PC-9 (cell line): ENCODE measurements at regions not wholly inside any gene's neighbourhood (a gene's known extent, or its start where the extent isn't known, plus 50 kb on each side); places are given as distances from the start of the nearest gene placed in this dataset.

Source experiments
- BruUV-seq: library from RNA; stranded (reverse); fragments of 400-500 nt; replicated peaks from 2 replicates; lab custom pipeline; 2021; lab: Mats Ljungman, UMichigan
- CTCF ChIA-PET: fragments of 300-600 bp; sonication (Branson Sonifier 250); formaldehyde crosslinking; loops from one replicate; lab custom pipeline; 2022; ENCODE audit warnings: antibody characterized with exemption; lab: Charles Lee
- POLR2A ChIA-PET: fragments of 300-600 bp; sonication (Branson Sonifier 250); formaldehyde crosslinking; loops from one replicate; lab custom pipeline; 2022; ENCODE audit warnings: antibody characterized with exemption; ENCODE audit not compliant: unreplicated experiment; lab: Charles Lee
- DNase-seq, 2 experiments: peaks; one replicate each; pipeline versions ENCODE4 v3.0.0 to v3.0.0-alpha.2; 2015 to 2022; ENCODE audit warnings: mixed read lengths in 1 of 2
- H2AFZ ChIP-seq: fragments of 200-600 bp; sonication (generic); 2 replicates; pipeline ENCODE4 v1.8.1; 2017; ENCODE audit warnings: antibody characterized with exemption
- H3F3A ChIP-seq: fragments of 200-600 bp; sonication (generic); 2 replicates; pipeline ENCODE4 v1.8.1; 2017; ENCODE audit warnings: antibody characterized with exemption, mild to moderate bottlenecking, low read depth; ENCODE audit not compliant: insufficient read depth
- H3K27ac ChIP-seq: fragments of 200-600 bp; sonication (generic); 2 replicates; pipeline ENCODE4 v1.6.1; 2016; ENCODE audit warnings: mixed run types
- H3K27me3 ChIP-seq: fragments of 200-600 bp; sonication (generic); 2 replicates; pipeline ENCODE4 v1.6.1; 2016; ENCODE audit warnings: low read depth, mixed run types; ENCODE audit not compliant: insufficient read depth
- H3K36me3 ChIP-seq: fragments of 200-600 bp; sonication (generic); 2 replicates; pipeline ENCODE4 v1.6.1; 2016; ENCODE audit warnings: low read depth, mixed run types
- H3K4me1 ChIP-seq: fragments of 200-600 bp; sonication (generic); replicated peaks from 2 replicates; pipeline ENCODE4 v1.6.1; 2016; ENCODE audit warnings: mixed run types; ENCODE audit not compliant: insufficient read depth
- H3K4me2 ChIP-seq: fragments of 200-600 bp; sonication (generic); 2 replicates; pipeline ENCODE4 v1.6.1; 2017; ENCODE audit warnings: mixed run types
- H3K4me3 ChIP-seq: fragments of 200-600 bp; sonication (generic); 2 replicates; pipeline ENCODE4 v1.6.1; 2016; ENCODE audit warnings: mixed run types
- H3K79me2 ChIP-seq: fragments of 200-600 bp; sonication (generic); 2 replicates; pipeline ENCODE4 v1.6.1; 2017; ENCODE audit warnings: low read depth, mixed run types
- H3K9me2 ChIP-seq: fragments of 200-600 bp; sonication (generic); 2 replicates; pipeline ENCODE4 v1.8.1; 2017; ENCODE audit warnings: mild to moderate bottlenecking; ENCODE audit not compliant: insufficient read depth
- H3K9me3 ChIP-seq: fragments of 200-600 bp; sonication (generic); 2 replicates; pipeline ENCODE4 v1.8.1; 2016; ENCODE audit warnings: low read depth; ENCODE audit not compliant: insufficient read depth
- H4K20me1 ChIP-seq: fragments of 200-600 bp; sonication (generic); 2 replicates; pipeline ENCODE4 v1.8.1; 2017; ENCODE audit not compliant: insufficient read depth
- CTCF ChIP-seq: fragments of 200-600 bp; sonication (generic); conservative IDR thresholded peaks from 2 replicates; pipeline ENCODE4 v1.6.1; 2017; ENCODE audit warnings: mixed run types, antibody characterized with exemption, mild to moderate bottlenecking, moderate library complexity
- EZH2 ChIP-seq: fragments of 200-600 bp; sonication (generic); IDR thresholded peaks from 2 replicates; pipeline ENCODE4 v1.8.0; 2017; ENCODE audit warnings: antibody characterized with exemption, low read depth
- intact Hi-C: fragments of 100-400 bp; cut with micrococcal nuclease; formaldehyde crosslinking; loops from one replicate; pipeline ENCODE4 v1.10.0; 2022; ENCODE audit not compliant: unreplicated experiment

DNA sequence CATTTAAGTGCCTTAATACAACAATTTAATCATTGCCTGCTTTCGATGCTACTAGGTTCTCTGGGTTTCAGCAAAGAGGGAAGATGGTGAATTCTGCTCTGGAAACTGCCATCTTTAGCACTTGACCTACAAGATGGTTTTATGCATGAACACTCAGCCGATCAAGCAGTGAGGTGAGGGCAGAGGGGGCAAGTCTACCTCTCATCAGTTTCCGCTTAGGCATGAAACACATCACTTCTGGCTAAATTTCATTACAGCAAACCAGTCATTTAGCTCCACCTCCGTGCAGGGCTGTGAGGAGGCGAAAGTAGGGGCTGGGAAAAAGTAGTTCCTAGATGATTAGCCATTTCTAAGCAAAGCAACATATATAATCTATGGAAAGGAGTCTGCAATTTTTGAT, 1018.0 kb downstream of the CDH18 start:
- ChIA-PET CTCF (no interaction called here), POLR2A (no interaction called here)
- Histone ChIP-seq H4K20me1 (no peaks in the 10 kb centered on the region), H3K4me2 (no peak overlapping the region), H3F3A (no peaks in the 10 kb centered on the region), H3K27ac (no peak overlapping the region), H3K79me2 (no peaks in the 10 kb centered on the region), H3K9me2 (no peaks in the 10 kb centered on the region), H3K36me3 (no peaks in the 10 kb centered on the region), H3K4me3 (no peak overlapping the region), H3K27me3 (no peaks in the 10 kb centered on the region), H3K9me3 (no peaks in the 10 kb centered on the region), H2AFZ (no peak overlapping the region), H3K4me1 (no peaks in the 10 kb centered on the region)
- no TSS peak for BruUV-seq
- intact Hi-C loops: no loop called here
- TF ChIP-seq EZH2 (no peak), CTCF (no peak)
- no peak for DNase-seq

GRCh38 chr5:18972177-18972576, 1015.8 kb downstream of the CDH18 start:
- Histone ChIP-seq H4K20me1 (no peaks in the 10 kb centered on the region; the same call in 1 of the 2 replicates), H3F3A (no peaks in the 10 kb centered on the region), H3K4me1 (no peaks in the 10 kb centered on the region), H3K27ac (no peak overlapping the region), H3K4me3 (no peak overlapping the region), H3K27me3 (no peaks in the 10 kb centered on the region), H3K9me3 (no peaks in the 10 kb centered on the region), H3K36me3 (no peaks in the 10 kb centered on the region), H3K4me2 (no peak overlapping the region), H2AFZ (no peak overlapping the region), H3K9me2 (no peaks in the 10 kb centered on the region), H3K79me2 (no peaks in the 10 kb centered on the region)
- intact Hi-C loops: no loop called here
- ChIA-PET POLR2A (no interaction called here), CTCF (no interaction called here)
- no peak for DNase-seq
- no TSS peak for BruUV-seq
- TF ChIP-seq EZH2: no peak
- no peak for TF ChIP-seq CTCF

GRCh38 chr5:18975624-18976023, 1012.4 kb downstream of the CDH18 start:
- Histone ChIP-seq H3K4me3 (no peak overlapping the region), H4K20me1 (no peaks in the 10 kb centered on the region; the same call in 1 of the 2 replicates), H3K4me2 (no peak overlapping the region), H2AFZ (no peak overlapping the region), H3K79me2 (no peaks in the 10 kb centered on the region), H3K36me3 (no peaks in the 10 kb centered on the region), H3K9me3 (no peaks in the 10 kb centered on the region), H3K27me3 (no peaks in the 10 kb centered on the region), H3K27ac (no peak overlapping the region), H3K4me1 (no peaks in the 10 kb centered on the region), H3K9me2 (no peaks in the 10 kb centered on the region), H3F3A (no peaks in the 10 kb centered on the region)
- peak in 1 of 2 experiments; percentile 25 for DNase-seq
- ChIA-PET CTCF (no interaction called here), POLR2A (no interaction called here)
- TF ChIP-seq EZH2: no peak
- no peak for TF ChIP-seq CTCF
- BruUV-seq: no TSS peak
- intact Hi-C loops: no loop called here
